A673 (cell line): ENCODE measurements at regions not wholly inside any gene's neighbourhood (a gene's known extent, or its start where the extent isn't known, plus 50 kb on each side); places are given as distances from the start of the nearest gene placed in this dataset.

ENCODE experiments used
- CTCF ChIP-seq: fragments of 300-800, 200-600 bp; sonication (generic); conservative IDR thresholded peaks from 2 replicates; pipeline ENCODE4 v1.5.1; 2017; ENCODE audit warnings: low read depth, mild to moderate bottlenecking, antibody characterized with exemption, low read length, moderate library complexity, mixed read lengths
- EZH2 ChIP-seq: fragments of 200-600 bp; sonication (generic); IDR thresholded peaks from 2 replicates; pipeline ENCODE4 v1.6.1; 2017; ENCODE audit warnings: borderline replicate concordance, low read depth, mild to moderate bottlenecking, mixed read lengths, antibody characterized with exemption, low read length; ENCODE audit not compliant: poor library complexity, severe bottlenecking

- TF ChIP-seq EZH2 = no peak
- TF ChIP-seq CTCF = no peak
Observed at GRCh38 chr2:122697415-122697814, 942.0 kb downstream of the TSN start.
